Activated T-cell treated with anti-CD3 and anti-CD28 coated beads, Interleukin-2, amount 50 U/mL, for 1 hour (primary cell): ENCODE measurements at regions not wholly inside any gene's neighbourhood (a gene's known extent, or its start where the extent isn't known, plus 50 kb on each side); places are given as distances from the start of the nearest gene placed in this dataset.
"Not testable (repeated sequence)": the region's sequence is repeated elsewhere in the genome, so short reads cannot be mapped to it uniquely, and the experiment has no call there.

Experiments
- DNase-seq: peaks from one replicate; pipeline ENCODE4 v3.0.0-alpha.2; 2020

DNA sequence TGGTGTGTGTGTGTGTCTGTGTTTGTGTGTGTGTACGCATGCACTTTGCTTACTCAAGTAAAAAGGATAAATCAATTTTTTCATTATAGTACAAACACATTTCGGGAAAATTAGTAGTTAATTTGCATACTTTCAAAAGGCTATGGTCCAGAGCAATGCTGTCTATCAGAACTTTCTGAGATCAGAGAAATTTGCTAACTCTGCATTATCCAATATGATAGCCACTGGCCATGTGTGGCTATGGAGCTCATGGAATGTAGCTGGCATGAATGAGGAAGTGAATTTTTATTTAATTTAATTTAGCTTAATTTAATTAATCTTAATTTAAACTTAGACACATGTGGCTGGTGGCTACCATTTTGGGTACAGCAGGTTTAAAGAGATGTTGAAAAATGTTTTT lies 289.6 kb downstream of the MAT2B start:
- no peak for DNase-seq

DNA sequence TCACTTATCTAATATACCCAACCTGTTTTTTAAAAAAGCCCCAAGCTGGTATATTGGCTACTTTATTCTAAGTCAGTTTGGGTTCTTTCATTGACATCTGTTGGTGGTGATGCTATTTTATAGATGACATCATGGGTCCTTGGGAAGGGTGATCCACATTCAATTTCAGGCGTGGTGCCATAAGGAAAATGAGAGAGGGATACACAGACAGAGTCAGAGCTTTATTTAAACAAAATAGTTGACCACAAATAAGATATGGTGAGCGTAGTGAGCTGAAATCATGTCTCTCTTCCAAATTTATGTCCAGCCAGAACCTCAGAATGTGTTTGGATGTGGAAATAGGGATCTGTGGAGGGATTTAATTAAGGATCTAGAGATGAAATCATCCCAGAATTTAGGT lies 302.4 kb downstream of the MAT2B start:
- no peak for DNase-seq

DNA sequence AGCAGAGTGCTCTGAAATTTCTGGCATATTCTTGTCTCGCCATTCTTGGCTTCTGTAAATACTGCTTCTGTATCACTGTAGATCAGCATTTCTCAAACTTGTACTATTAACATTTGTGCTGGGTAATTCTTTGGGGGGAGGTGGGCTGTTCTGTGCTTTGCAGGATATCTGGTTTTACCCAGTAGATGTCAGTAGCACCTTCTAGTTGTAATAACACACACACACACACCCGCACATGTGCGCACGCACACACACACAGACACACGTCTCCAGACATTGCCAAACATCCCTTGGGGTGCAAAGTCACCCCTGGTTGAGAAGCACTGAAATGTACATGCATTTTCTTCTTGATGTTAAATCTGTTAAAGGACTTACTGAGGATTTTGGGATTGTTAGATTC lies 304.1 kb downstream of the MAT2B start:
- no peak for DNase-seq

DNA sequence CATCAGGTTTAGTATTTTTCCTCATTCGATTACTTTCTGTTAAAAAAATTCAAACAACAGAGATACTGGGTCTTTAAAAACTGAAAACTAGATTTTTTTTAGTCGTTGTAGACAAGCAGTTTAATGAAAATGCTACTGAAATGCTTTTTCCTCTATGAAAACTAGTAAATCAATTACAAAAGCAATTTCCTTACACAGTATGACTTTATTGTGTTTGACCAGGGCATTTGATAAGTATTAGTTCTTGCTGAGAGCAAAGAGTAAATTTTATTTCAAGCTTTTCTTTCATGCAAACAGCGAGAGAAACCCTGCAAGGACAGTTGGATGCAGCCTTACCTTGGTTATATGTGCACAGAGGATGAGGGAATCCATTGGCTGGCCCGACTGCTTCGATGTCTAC lies 308.5 kb downstream of the MAT2B start:
- DNase-seq, result no peak

DNA sequence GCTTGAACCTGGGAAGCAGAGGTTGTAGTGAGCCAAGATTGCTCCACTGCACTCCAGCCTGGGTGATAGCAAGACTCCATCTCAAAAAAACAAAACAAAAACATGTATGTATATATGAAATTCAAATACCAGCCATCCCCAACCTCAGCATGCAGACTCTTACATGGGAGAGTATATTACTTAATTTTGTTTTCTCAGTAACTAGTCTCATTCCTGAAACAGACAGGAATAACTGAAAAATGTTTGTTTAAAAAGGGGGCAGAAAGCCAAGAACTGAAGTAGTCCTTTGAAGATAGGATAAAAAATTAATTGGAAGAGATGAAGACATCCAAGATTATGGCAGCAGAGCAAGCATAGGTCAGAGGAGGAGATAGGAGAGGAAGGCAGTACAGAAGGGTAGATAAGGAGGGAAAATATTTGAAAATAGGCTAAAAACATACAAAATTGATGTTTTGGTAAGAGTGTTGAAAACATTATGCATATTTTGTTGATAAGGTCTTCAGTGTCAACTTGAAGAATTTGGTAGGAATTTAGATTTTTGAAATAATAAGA lies 309.9 kb downstream of the MAT2B start:
- no peak for DNase-seq

DNA sequence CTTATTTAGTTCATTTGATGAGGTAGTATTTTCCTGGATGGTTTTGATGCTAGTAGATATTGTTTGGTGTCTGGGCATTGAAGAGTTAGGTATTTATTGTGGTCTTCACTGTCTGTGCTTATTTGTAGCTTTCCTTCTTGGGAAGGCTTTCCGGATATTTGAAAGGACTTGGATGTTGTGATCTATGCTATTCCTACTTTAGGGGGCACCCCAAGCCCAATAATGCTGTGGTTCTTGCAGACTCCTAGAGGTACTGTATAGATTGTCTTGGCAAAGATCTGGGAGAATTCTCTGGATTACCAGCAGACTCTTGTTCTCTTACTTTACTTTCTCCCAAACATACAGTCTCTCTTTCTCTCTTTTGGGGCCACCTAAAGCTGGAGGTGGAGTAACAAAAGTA lies 315.7 kb downstream of the MAT2B start:
- DNase-seq, result no peak

DNA sequence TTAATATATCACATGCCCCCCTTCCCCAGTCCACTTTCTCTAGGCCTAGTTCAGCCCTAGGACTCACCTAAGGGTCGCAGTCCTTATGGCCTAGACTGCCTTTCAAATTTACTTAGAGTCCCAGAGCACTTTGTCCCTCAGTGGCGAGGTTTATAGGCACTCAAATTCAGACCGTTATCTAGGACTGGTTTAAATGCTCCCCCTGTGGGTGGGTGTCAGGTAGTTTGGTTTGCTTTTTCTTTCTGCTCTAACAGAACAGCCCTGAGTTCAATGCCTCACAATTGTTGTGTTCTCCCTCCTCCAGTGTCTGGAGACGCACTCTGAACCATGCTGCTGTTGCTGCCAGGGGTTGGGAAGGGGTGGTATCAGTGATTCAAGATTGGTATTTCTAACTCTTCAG lies 317.1 kb downstream of the MAT2B start:
- DNase-seq, result no peak

DNA sequence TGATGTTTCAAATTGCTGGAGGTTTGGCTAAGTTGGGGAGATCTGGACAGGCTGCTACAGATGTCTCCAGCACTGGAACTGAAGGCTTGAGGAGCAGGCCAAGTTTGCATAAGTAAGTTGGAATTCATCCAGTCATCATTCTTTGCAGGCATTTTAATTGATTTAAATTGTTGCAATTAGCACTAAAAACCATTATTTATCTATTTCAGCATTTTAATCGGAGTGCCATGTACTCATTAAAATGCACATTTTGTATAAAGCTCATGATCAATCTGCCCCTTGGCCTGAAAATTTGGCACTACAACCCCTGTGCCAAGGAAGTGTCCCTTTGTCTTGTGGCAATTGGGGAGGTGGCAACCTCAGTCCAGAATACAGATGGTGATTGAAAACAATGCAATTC lies 320.2 kb downstream of the MAT2B start:
- no peak for DNase-seq

DNA sequence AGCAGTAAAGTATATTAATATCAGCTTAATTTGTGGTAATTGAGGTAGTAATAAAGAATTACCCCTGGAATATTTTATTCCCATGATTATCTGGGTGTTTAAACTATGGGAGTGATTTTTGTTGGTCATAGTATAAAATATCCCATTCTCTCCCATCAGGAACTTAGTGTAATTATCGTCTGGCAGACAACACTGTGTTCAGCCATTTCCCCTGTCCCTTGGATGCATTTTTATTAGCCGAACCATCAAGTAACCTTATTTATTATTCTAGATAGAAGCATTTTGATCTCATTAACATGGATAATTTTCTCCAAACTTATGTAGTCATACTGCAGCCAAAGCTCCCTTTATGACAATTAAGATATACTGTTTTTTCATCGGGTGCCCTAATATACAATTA lies 320.8 kb downstream of the MAT2B start:
- DNase-seq, result no peak

DNA sequence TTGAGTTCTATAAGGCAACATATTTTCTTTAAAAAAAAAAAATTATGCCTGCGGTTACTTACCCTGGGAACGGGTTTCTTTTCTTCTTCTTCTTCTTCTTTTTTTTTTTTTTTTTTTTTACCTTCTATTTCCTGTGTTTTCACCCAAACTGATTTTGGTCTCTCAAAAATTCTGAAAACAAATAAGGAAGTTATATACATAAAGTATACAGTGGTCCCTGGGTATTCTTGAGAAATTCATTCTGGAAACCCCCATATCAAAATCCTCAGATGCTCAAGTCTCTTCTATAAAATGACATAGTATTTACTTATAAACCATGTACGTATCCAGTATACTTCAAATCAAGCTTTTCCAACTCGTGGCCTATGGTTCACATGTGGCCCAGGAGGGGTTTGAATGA lies 326.7 kb downstream of the MAT2B start:
- DNase-seq, result no peak

DNA sequence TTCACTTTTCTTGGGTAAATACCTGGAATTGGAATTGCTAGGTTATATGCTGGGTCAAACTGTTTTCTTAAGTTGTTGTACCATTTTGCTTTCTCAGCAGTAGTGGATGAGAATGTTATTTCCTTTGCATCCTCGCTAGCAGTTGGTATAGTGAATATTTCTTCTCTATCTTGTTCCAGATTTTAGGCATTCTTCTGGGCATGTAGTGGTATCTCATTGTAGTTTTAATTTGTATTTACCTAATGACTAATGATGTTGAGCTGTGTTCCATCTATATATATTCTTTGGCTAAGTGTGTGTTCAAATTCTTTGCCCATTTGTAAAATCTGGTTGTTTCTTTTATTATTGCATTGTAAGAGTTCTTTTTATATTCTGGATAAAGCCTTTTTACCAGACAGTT lies 333.3 kb downstream of the MAT2B start:
- DNase-seq, result no peak

DNA sequence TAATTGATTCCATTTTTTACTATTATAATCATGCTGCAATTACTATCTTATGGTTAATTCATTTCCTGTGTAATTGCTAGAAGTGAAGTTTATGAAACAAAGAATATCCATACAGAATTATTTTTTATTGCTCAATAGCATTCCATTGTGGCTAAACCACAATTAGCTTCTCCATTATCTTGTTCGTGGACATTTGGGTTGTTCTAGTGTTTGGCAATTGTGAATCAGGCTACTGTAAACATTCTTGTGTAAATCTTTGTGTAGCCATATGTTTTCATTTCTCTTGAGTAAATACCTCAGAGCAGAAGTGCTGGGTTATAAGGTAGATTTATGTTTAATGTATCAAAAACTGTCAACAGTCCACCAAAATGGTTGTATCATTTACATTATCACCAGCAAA lies 341.1 kb downstream of the MAT2B start:
- no peak for DNase-seq

DNA sequence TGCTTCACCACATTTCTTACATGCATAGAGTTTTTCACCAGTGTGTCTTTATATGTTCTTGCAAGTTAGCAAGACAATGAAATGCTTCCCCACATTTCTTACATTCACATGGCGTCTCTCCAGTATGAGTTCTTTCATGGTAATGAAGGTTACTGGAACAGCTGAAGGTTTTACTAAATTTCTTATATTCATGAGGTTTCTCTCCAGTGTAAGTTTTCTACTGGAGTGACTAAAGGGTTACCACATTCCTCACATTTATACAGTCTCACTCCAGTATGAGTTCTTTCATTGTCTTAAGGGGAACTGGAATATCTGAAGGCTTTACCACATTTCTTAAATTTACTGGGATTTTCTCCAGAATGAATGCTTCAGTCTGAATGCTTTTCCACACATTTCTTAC lies 350.3 kb downstream of the MAT2B start:
- no peak for DNase-seq

DNA sequence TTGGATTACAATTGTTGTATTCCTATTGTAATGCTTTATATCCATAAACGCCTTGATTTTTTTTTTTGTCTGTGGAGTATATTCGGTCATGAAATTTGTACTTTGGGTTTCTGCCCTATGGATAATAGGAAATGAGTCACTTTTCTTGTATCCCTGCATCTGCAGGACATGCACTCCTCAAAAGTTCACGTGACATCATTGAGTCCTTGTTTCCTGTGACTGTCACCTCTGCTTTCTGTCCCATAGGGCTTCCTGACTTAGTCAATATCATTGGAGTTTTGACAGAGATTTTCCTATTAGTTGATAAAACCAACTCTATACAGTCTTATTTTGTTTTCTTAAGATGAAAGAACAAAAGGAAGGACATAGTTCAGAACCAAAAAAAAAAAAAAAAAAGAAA lies 356.3 kb downstream of the MAT2B start:
- DNase-seq, result no peak

DNA sequence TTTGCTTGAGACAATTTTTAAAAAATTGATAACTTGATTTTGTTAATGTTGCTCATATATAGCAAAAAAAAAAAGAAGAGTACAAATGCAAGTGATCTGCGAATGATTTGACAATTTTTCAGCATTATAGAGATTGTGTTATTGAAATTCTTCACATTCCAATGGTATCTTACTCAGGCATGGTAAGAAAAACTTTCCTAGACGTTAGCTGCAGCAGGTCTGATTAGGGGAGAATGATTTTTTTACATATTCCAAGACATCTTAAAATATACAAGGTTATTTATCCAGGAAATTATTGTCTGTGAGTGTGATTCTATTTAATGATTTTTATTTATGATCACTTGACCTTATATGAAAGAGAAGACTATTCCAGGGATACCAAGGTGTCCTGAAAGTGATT lies 361.9 kb downstream of the MAT2B start:
- no peak for DNase-seq

DNA sequence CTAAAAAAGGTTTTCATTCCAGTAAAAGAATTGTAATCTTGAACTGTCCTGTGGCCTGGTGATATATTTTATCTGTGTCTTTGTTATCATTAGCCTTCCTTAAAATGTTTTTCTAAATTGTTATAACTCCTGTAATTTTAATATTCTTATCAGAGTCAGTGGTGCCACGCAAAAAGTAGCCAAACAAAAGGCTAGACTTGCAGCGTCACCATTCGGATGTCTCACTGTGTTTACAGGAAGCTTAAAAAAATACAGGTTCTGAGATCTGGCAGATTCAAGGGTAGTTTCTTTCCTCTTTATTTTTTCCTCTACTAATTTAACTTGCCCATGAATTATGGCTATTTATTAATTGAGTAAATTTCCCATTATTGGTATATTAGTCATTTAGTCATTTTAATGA lies 362.3 kb downstream of the MAT2B start:
- DNase-seq, result no peak

DNA sequence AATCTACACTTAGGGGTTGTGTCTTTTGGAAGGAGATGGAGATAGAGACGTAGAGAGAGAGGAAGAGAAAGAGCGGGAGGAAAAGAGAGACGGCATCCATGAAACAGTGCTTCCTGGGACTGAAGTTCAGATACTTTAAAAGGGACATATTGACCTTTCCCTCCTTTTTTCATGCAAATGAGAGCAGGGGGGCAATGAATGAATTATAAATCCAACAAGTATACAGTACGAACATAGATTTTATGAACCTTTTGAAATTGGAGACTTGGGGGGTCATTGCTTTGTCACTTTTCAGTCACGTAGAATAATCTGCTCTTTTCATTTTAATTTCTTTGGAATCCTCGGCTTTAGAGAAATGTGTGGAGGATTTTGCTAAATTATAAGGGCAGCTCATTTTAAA lies 364.2 kb downstream of the MAT2B start:
- no peak for DNase-seq

DNA sequence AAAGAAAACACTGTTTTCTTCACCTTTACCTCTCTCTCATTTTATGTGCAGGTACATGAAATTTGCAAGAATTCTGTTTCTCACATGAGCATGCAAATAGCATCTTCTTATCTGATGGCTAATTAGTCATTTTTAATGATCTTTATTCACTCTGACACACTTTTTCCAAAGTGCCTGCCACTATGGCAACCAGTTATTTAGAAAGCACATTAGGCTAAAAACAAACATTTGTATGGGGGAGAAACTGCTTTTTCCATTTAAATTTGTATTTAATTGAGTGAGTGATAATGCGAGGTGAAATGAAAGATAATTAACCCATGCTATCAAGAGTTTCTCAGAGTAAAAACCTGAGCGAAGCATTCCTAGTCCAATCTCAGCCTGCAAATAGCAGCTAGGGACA lies 365.0 kb downstream of the MAT2B start:
- no peak for DNase-seq

DNA sequence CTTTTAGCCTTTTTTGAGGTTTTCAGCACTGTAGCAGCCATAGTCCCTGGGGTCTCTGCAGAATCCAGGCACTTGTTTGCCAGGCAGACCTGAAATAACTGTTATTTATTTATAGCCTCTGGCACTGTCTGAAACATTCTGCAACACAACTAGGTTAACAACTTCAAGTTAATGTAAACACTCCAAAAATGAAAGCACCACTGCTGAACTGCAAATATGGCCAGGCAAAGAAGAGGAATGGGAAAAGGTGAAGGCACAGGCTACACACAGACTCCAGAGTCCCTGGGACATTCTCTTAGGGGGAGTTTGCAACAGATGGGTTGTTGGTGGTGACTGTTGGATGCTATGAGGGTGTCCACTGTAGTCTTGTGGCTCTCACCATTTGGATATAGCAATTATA lies 369.0 kb downstream of the MAT2B start:
- DNase-seq, result no peak

DNA sequence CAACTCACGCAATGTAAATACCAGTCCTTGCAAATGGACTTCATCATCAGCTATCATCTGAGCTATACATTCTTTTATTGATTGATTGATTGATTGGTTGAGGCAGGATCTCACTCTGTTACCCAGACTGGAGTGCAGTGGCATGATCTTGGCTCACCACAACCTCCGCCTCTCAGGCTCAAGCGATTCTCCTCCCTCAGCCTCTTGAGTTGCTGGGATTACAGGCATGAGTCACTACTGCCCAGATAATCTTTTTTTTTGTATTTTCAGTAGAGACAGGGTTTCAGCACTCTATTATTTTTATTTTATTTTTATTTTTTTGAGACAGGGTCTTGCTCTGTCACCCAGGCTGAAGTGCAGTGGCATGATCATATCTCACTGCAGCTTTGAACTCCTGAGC lies 369.5 kb downstream of the MAT2B start:
- not testable (repeated sequence) for DNase-seq

DNA sequence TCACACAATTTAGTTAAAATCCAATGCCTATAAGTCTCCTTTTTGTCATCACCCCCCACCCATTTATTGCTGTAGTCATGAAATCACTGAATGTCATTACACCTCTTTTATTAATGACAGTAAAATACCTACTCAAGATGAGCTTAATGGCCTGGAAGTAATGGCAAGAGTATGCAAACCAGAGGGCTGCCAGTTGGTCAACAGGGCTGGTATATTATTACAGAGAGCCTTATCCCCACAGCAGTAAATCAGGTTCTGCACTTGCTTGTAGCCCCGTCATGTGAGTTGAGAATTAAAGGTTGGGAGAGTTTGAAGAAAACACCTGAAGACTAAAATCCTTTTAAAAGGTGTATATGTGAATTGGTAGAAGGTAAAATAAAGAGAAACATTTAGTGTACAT lies 372.4 kb downstream of the MAT2B start:
- DNase-seq, result no peak

DNA sequence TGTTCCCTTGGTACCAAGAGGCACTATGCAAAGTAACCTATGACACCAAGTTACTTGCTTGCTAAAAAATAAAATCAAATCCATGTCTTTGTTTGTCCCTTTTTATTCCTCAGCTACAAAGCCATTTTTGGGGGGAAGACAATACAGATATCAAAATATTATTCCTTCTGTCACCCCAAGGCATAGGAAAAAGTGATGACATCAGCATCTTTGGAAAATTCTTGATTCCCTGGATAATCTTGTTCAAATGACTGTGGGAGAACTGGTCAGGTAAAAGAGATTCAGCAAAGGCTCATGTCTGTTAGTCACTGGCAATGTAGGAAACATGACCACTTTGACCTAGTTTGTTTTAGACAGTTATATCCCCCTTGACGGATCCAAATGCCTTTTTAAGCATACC lies 373.1 kb downstream of the MAT2B start:
- DNase-seq, result no peak

DNA sequence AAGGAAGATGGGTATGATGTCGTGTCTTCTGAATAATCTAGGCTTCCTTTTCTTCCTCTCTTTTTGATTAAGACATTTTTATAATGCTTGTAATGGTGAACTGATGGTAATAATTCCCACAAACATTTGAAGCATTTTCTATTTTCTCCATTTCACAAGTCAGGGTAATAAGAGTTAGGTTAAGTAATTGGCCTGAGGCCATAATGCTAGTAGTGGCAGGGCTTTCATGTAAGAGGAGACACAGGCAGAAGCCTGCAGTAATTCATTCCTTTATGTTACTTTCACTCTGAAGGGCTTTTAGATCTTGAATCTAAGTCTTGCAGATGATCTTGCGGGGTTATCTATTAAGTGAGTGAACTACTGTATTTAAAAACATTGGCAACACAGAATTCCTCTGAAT lies 374.9 kb downstream of the MAT2B start:
- no peak for DNase-seq

DNA sequence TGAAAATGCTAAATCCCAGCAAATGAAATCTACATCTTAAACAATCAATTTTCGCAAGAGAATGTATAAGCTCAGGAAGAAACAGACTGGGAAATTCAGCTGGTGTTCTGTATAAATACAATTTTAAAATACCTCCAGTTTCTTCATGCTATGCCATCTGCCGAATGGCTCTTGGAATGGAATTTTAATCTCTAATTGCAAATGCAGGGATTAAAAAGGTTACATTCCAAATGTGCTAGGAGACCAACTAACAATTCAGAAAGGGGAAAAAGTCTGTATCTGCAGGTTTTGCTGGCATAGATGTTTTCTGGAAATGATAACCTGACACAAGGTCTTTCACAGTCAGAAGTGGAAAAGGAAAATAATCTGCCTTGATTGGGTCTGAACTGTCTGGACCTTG lies 379.7 kb downstream of the MAT2B start:
- no peak for DNase-seq

DNA sequence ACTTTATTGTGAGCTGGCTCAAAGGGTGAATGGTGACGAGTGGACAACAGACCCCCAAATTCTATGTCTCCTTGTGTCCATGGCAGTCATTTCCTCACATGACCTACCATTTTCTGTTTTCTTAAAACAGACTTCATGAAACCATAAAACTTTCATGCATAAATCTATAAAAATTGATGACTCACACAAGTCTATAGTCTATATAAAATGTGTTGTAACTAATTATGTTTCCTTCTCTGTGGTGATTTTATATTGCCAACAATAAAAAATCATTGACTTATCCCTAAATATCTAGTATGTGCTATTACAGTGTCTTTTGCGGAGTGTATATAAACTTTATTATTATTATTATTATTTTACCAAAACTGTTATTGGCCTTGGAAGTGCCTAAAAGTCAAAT lies 382.4 kb downstream of the MAT2B start:
- DNase-seq, result no peak

DNA sequence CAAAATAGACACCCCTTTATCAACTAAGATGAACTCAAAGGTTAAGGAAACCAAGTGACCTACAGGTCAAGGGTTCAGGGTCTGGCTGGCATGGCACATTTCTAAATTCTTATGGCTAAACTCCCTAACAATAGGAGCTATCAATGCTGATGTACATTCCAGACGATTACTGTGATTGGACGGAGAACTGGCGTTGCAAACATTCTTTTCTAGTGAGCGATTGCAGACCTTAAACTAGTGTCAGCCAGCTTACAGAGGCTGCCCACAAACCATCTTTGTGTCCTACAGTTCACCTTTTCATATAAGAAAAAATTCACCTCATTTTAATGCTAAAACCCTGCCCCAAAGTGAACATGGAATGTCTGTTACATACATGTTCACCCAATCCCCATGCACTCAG lies 382.9 kb downstream of the MAT2B start:
- DNase-seq, result no peak
